Neural cell (in vitro differentiated cells): ENCODE measurements at regions not wholly inside any gene's neighbourhood (a gene's known extent, or its start where the extent isn't known, plus 50 kb on each side); places are given as distances from the start of the nearest gene placed in this dataset.

Experiments
- H2AFZ ChIP-seq: fragments of 200-600, 300-800 bp; sonication (generic), shearing (Covaris generic); 2 replicates; pipeline ENCODE4 v1.6.0; 2014; ENCODE audit warnings: low read depth, mild to moderate bottlenecking, antibody characterized with exemption, low read length, moderate library complexity
- H3F3A ChIP-seq: fragments of 200-600 bp; shearing (Covaris generic); 2 replicates; pipeline ENCODE4 v1.6.1; 2016; ENCODE audit warnings: mild to moderate bottlenecking, moderate library complexity, mixed read lengths, antibody characterized with exemption, low read length; ENCODE audit not compliant: insufficient read depth, poor library complexity, severe bottlenecking
- H3K27ac ChIP-seq: fragments of 200-600, 300-800 bp; sonication (generic), shearing (Covaris generic); 2 replicates; pipeline ENCODE4 v1.5.1; 2014; ENCODE audit warnings: mild to moderate bottlenecking, low read length, moderate library complexity
- H3K27me3 ChIP-seq: fragments of 300-800, 200-600 bp; sonication (generic), shearing (Covaris generic); 2 replicates; pipeline ENCODE4 v1.6.0; 2014; ENCODE audit warnings: mild to moderate bottlenecking, low read depth, low read length, moderate library complexity; ENCODE audit not compliant: insufficient read depth
- H3K36me3 ChIP-seq: fragments of 300-800, 200-600 bp; sonication (generic), shearing (Covaris generic); 2 replicates; pipeline ENCODE4 v1.5.1; 2014; ENCODE audit warnings: mild to moderate bottlenecking, antibody characterized with exemption, low read length, moderate library complexity; ENCODE audit not compliant: insufficient read depth
- H3K4me2 ChIP-seq: fragments of 300-800, 200-600 bp; sonication (generic), shearing (Covaris generic); 2 replicates; pipeline ENCODE4 v1.6.0; 2014; ENCODE audit warnings: mild to moderate bottlenecking, low read length
- H3K4me3 ChIP-seq: fragments of 300-800, 200-600 bp; sonication (generic), shearing (Covaris generic); 2 replicates; pipeline ENCODE4 v1.5.1; 2014; ENCODE audit warnings: mild to moderate bottlenecking, low read length, moderate library complexity
- H3K79me2 ChIP-seq: fragments of 200-600 bp; shearing (Covaris generic); replicated peaks from 2 replicates; pipeline ENCODE4 v1.6.0; 2014; ENCODE audit warnings: mild to moderate bottlenecking, low read length, moderate library complexity; ENCODE audit not compliant: insufficient read depth
- H3K9ac ChIP-seq: fragments of 300-800, 200-600 bp; sonication (generic), shearing (Covaris generic); 2 replicates; pipeline ENCODE4 v1.6.1; 2016; ENCODE audit warnings: mild to moderate bottlenecking, low read length, mixed read lengths
- H3K9me2 ChIP-seq: fragments of 200-600 bp; shearing (Covaris generic); 2 replicates; pipeline ENCODE4 v1.6.1; 2016; ENCODE audit warnings: mild to moderate bottlenecking, low read length, mixed read lengths; ENCODE audit not compliant: insufficient read depth
- H3K9me3 ChIP-seq: fragments of 200-600, 300-800 bp; sonication (generic), shearing (Covaris generic); 2 replicates; pipeline ENCODE4 v1.6.1; 2016; ENCODE audit warnings: mild to moderate bottlenecking, mixed run types, low read length, moderate library complexity, mixed read lengths
- H4K20me1 ChIP-seq: fragments of 200-600 bp; shearing (Covaris generic); 2 replicates; pipeline ENCODE4 v1.6.1; 2016; ENCODE audit warnings: mild to moderate bottlenecking, mixed run types; ENCODE audit not compliant: insufficient read depth
- EP300 ChIP-seq: fragments of 450-650 bp; conservative IDR thresholded peaks from 2 replicates; pipeline ENCODE4 v1.6.1; 2014; ENCODE audit warnings: antibody characterized with exemption, mild to moderate bottlenecking, moderate library complexity; ENCODE audit not compliant: poor library complexity, severe bottlenecking
- EZH2 ChIP-seq: fragments of 200-600, 300-800 bp; shearing (Covaris generic), sonication (generic); IDR thresholded peaks from 2 replicates; pipeline ENCODE4 v1.6.1; 2014; ENCODE audit warnings: antibody characterized with exemption, low read length, borderline replicate concordance, mild to moderate bottlenecking; ENCODE audit not compliant: insufficient read depth, poor library complexity, severe bottlenecking
- MXI1 ChIP-seq: fragments of 450-650 bp; conservative IDR thresholded peaks from 2 replicates; pipeline ENCODE4 v1.6.1; 2014; ENCODE audit warnings: antibody characterized with exemption, mild to moderate bottlenecking; ENCODE audit not compliant: poor library complexity, severe bottlenecking
- POLR2AphosphoS5 ChIP-seq: IDR thresholded peaks from 2 replicates; pipeline ENCODE4 v1.6.1; 2012
- RAD21 ChIP-seq: fragments of 450-650 bp; conservative IDR thresholded peaks from 2 replicates; pipeline ENCODE4 v1.6.1; 2014; ENCODE audit warnings: antibody characterized with exemption, mild to moderate bottlenecking, moderate library complexity
- SMC3 ChIP-seq: fragments of 450-650 bp; conservative IDR thresholded peaks from 2 replicates; pipeline ENCODE4 v1.6.1; 2014; ENCODE audit warnings: antibody characterized with exemption, mild to moderate bottlenecking, moderate library complexity; ENCODE audit not compliant: poor library complexity
- TAF1 ChIP-seq: IDR thresholded peaks from 2 replicates; pipeline ENCODE4 v1.6.1; 2012; ENCODE audit warnings: low read depth
- TF ChIP-seq, protein P1 (sequence below): IDR thresholded peaks from 2 replicates; pipeline ENCODE4 v1.6.1; 2012; ENCODE audit warnings: borderline replicate concordance
- TF ChIP-seq, protein P2 (sequence below): fragments of 450-650 bp; IDR thresholded peaks from 2 replicates; pipeline ENCODE4 v1.5.1; 2014; ENCODE audit warnings: antibody characterized with exemption, mild to moderate bottlenecking, moderate library complexity; ENCODE audit not compliant: poor library complexity, severe bottlenecking

DNA sequence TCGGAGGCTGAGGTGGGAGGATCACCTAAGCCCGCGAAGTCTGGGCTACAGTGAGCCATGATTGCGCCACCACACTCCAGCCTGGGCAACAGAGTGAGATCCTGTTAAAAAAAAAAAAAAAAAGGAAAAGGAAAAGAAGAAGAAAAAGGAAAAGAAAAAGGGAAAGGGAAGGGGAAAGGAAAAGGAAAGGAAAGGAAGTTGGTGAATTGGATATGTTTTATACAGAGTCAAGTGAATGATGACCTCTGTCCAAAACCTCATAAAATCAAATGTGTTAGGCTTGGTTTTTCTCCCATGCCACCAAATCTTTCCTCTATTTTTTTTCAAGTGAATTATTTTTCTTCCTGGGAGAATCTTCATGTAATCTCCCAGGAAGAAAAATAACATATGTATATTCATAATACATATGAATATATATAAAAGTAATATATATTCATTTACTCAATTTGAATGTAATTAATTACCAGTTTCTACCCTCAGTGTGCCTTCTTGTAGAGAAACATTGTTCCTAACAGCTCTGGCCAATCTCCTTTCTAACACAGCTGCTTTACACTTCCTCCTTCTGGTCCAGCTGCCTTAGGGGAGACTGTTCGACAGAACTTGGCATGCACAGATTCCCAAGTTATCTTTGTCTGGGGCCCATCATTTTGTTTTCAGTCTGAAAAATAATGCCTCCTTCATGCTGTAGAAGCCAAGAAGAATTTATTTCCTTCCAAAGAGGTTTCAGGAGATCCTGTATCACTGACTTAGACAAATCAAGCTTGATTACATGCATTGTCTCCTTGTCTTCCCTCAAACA is 111.9 kb downstream of the CCDC34 start:
- H3K79me2 ChIP-seq: no peaks in the 10 kb centered on the region
- no peak overlapping the region for H3K4me3 ChIP-seq
- H3K27me3 ChIP-seq: no peaks in the 10 kb centered on the region
- H3F3A ChIP-seq: no peaks in the 10 kb centered on the region
- no peaks in the 10 kb centered on the region for H3K36me3 ChIP-seq
- H3K27ac ChIP-seq: no peak overlapping the region
- H3K4me2 ChIP-seq: no peak overlapping the region
- no peak overlapping the region for H2AFZ ChIP-seq
- TF ChIP-seq EP300: no peak
- no peaks in the 10 kb centered on the region for H4K20me1 ChIP-seq
- no peaks in the 10 kb centered on the region for H3K9me3 ChIP-seq
- no peaks in the 10 kb centered on the region for H3K9me2 ChIP-seq
- no peak overlapping the region for H3K9ac ChIP-seq

DNA sequence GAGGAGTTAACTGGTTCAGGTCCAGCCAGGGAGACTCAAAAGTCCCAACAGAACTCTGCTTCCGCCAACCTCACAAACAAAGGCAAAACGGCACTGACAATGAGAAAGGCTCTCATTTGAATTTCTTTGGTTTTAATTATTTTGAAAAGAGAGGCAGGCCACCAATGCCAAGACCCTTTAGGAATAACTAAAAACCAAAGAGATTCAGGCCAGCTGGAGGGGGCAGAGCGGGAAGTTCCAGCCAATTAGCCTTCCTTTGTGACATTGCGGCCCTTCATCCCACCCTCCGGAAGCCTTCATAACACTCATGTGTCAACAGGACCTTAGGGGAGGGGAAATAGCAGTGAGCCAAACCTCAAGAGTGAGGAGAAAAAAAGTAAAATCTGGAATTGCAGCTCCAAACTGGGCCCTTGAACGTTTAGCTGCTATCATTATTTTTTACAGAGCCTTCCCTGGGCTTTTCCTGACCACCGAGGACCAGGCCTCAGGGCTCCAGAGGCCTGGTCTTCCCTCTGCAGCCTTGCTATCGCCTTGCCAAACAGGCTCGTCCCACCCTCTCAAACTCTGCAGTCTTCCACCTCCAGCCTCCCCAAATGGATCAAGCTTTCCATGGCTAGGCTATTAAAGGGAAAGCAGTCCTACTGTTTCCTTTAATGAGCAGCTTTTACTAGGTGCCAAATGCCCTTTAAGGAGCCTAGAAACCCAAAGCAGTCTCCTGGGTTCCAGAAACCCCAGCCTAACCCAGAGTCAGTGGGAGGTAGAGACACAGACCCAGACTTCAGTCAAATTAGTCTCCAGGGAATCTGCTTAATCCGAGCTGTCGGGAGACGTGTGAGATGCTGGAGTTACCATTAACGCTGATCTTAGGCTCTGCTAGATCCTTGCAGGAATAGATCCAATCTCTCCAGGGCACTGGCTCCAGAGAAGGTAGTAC is 114.2 kb downstream of the CCDC34 start:
- no peaks in the 10 kb centered on the region for H3K79me2 ChIP-seq
- H3K36me3 ChIP-seq: no peaks in the 10 kb centered on the region
- H4K20me1 ChIP-seq: no peaks in the 10 kb centered on the region
- no peaks in the 10 kb centered on the region for H3K27me3 ChIP-seq
- no peak overlapping the region for H3K27ac ChIP-seq
- H3K9me3 ChIP-seq: no peaks in the 10 kb centered on the region
- no peaks in the 10 kb centered on the region for H3K9me2 ChIP-seq
- H3F3A ChIP-seq: no peaks in the 10 kb centered on the region
- no peak overlapping the region for H3K9ac ChIP-seq
- no peak overlapping the region for H3K4me3 ChIP-seq
- TF ChIP-seq MXI1 (no peak), TAF1 (no peak), RAD21 (no peak), EZH2 (no peak), SMC3 (no peak), EP300 (no peak), POLR2AphosphoS5 (no peak)
- TF ChIP-seq, protein P1, sequence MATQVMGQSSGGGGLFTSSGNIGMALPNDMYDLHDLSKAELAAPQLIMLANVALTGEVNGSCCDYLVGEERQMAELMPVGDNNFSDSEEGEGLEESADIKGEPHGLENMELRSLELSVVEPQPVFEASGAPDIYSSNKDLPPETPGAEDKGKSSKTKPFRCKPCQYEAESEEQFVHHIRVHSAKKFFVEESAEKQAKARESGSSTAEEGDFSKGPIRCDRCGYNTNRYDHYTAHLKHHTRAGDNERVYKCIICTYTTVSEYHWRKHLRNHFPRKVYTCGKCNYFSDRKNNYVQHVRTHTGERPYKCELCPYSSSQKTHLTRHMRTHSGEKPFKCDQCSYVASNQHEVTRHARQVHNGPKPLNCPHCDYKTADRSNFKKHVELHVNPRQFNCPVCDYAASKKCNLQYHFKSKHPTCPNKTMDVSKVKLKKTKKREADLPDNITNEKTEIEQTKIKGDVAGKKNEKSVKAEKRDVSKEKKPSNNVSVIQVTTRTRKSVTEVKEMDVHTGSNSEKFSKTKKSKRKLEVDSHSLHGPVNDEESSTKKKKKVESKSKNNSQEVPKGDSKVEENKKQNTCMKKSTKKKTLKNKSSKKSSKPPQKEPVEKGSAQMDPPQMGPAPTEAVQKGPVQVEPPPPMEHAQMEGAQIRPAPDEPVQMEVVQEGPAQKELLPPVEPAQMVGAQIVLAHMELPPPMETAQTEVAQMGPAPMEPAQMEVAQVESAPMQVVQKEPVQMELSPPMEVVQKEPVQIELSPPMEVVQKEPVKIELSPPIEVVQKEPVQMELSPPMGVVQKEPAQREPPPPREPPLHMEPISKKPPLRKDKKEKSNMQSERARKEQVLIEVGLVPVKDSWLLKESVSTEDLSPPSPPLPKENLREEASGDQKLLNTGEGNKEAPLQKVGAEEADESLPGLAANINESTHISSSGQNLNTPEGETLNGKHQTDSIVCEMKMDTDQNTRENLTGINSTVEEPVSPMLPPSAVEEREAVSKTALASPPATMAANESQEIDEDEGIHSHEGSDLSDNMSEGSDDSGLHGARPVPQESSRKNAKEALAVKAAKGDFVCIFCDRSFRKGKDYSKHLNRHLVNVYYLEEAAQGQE: no peak
- TF ChIP-seq, protein P2, sequence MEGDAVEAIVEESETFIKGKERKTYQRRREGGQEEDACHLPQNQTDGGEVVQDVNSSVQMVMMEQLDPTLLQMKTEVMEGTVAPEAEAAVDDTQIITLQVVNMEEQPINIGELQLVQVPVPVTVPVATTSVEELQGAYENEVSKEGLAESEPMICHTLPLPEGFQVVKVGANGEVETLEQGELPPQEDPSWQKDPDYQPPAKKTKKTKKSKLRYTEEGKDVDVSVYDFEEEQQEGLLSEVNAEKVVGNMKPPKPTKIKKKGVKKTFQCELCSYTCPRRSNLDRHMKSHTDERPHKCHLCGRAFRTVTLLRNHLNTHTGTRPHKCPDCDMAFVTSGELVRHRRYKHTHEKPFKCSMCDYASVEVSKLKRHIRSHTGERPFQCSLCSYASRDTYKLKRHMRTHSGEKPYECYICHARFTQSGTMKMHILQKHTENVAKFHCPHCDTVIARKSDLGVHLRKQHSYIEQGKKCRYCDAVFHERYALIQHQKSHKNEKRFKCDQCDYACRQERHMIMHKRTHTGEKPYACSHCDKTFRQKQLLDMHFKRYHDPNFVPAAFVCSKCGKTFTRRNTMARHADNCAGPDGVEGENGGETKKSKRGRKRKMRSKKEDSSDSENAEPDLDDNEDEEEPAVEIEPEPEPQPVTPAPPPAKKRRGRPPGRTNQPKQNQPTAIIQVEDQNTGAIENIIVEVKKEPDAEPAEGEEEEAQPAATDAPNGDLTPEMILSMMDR: no peak
- no peak overlapping the region for H2AFZ ChIP-seq
- no peak overlapping the region for H3K4me2 ChIP-seq
